Stomach (tissue), 8 donors: ENCODE measurements at regions not wholly inside any gene's neighbourhood (a gene's known extent, or its start where the extent isn't known, plus 50 kb on each side); places are given as distances from the start of the nearest gene placed in this dataset.
"Not testable (repeated sequence)": the region's sequence is repeated elsewhere in the genome, so short reads cannot be mapped to it uniquely, and the experiment has no call there.

Experiments
- DNase-seq, 2 donors: peaks; one replicate each; pipeline versions ENCODE4 v3.0.0 to v3.0.0-alpha.2; 2013 to 2019
- H3K27ac ChIP-seq, 5 donors: fragments of 200-600 bp in 4 of 5; sonication (generic) in 4 of 5; one replicate each; pipeline ENCODE4 v1.5.1; 2013 to 2019; ENCODE audit warnings: mild to moderate bottlenecking in 1 of 5, moderate library complexity in 1 of 5
- H3K27me3 ChIP-seq, 3 donors: fragments of 200-600 bp; sonication (generic); one replicate each; pipeline ENCODE4 v1.5.1; 2017 to 2019; ENCODE audit warnings: mixed run types in 1 of 3
- H3K36me3 ChIP-seq, 4 donors: fragments of 200-600 bp; sonication (generic); 1 replicate in 3 of 4; 2 replicates in 1 of 4; pipeline ENCODE4 v1.5.1; 2016 to 2019
- H3K4me1 ChIP-seq, 4 donors: fragments of 200-600 bp; sonication (generic); one replicate each; pipeline ENCODE4 v1.5.1; 2016 to 2019
- H3K4me3 ChIP-seq, 4 donors: fragments of 200-600 bp; sonication (generic) in 3 of 4; one replicate each; pipeline ENCODE4 v1.5.1; 2016 to 2019; ENCODE audit warnings: mild to moderate bottlenecking in 1 of 4
- H3K9me3 ChIP-seq, 4 donors: fragments of 200-600 bp; sonication (generic); one replicate each; pipeline ENCODE4 v1.5.1; 2016 to 2019
- EP300 ChIP-seq: sonication (generic); formaldehyde crosslinking; IDR thresholded peaks from one replicate; pipeline ENCODE4 v1.6.1; 2017; ENCODE audit warnings: antibody characterized with exemption
- POLR2A ChIP-seq, 4 donors: fragments of 450-650 bp; IDR thresholded peaks; one replicate each; pipeline ENCODE4 v1.6.1; 2016; ENCODE audit warnings: antibody characterized with exemption in 4 of 4, control low read depth in 2 of 4, mild to moderate bottlenecking in 1 of 4, moderate library complexity in 1 of 4
- POLR2AphosphoS5 ChIP-seq, 3 donors: sonication (generic); formaldehyde crosslinking; IDR thresholded peaks; one replicate each; pipeline ENCODE4 v1.6.1; 2016; ENCODE audit warnings: antibody characterized with exemption in 3 of 3
- WGBS, 5 donors: extraction: QIAGEN DNeasy Blood & Tissue Kit in 3 of 5; methylation state at CpG; one replicate each; pipeline versions ENCODE4 v1.1.5 to v1.1.7; 2013 to 2018; 5-methylcytosine and 5-hydroxymethylcytosine counted together
- intact Hi-C: fragments of 100-400 bp; cut with DNase I; formaldehyde crosslinking; loops from one replicate; pipeline ENCODE4 v1.15.1; 2023; ENCODE audit warnings: low total_unique reads
- TF ChIP-seq, protein P1 (sequence below), 7 experiments: fragments of 450-650 bp in 4 of 7; fragments of 200-600 bp in 3 of 7; sonication (generic) in 3 of 7; IDR thresholded peaks; one replicate each; pipeline ENCODE4 v1.5.1; 2016 to 2019; ENCODE audit warnings: antibody characterized with exemption in 7 of 7, control low read depth in 2 of 7, mild to moderate bottlenecking in 1 of 7
- donor health status: healthy with polysubstance abuse.
- donor health status: Bipolar disorder and iron deficiency.
- donor health status: healthy.

DNA sequence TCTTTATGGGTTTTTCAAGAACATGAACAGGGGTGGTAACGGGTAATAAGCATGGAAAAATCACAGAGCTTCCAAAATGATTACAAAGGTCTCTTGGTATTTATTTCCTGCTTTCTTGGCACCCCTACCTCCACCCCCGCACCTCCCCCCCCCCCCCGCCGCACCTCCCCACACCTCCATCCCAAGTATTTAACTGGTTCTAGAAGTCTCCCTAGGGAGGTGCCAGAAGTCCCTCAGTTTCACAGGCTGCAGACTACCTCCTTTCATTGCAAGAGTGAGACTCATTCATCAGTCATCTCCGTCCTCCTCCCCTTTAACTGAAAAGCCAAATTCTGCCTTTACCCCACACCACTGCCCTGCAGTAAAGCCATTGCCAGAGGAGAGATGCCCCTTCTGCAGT, 169.4 kb downstream of the ALDH1A2 start:
- Histone ChIP-seq H3K27me3 (no peaks in the 10 kb centered on the region), H3K27ac (no peak overlapping the region), H3K4me3 (no peak overlapping the region), H3K36me3 (no peaks in the 10 kb centered on the region), H3K4me1 (no peaks in the 10 kb centered on the region), H3K9me3 (no peaks in the 10 kb centered on the region)
- 77 to 87% (median 85%) methylated on average over 5 of the region's 5 CpGs for WGBS, 5 donors
- no peak for DNase-seq
- intact Hi-C loops, result no loop called here
- TF ChIP-seq, protein P1, sequence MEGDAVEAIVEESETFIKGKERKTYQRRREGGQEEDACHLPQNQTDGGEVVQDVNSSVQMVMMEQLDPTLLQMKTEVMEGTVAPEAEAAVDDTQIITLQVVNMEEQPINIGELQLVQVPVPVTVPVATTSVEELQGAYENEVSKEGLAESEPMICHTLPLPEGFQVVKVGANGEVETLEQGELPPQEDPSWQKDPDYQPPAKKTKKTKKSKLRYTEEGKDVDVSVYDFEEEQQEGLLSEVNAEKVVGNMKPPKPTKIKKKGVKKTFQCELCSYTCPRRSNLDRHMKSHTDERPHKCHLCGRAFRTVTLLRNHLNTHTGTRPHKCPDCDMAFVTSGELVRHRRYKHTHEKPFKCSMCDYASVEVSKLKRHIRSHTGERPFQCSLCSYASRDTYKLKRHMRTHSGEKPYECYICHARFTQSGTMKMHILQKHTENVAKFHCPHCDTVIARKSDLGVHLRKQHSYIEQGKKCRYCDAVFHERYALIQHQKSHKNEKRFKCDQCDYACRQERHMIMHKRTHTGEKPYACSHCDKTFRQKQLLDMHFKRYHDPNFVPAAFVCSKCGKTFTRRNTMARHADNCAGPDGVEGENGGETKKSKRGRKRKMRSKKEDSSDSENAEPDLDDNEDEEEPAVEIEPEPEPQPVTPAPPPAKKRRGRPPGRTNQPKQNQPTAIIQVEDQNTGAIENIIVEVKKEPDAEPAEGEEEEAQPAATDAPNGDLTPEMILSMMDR (IDR thresholded peaks at IDR 0.05), result no peak
- no peak for TF ChIP-seq POLR2AphosphoS5 (IDR thresholded peaks at IDR 0.05)

DNA sequence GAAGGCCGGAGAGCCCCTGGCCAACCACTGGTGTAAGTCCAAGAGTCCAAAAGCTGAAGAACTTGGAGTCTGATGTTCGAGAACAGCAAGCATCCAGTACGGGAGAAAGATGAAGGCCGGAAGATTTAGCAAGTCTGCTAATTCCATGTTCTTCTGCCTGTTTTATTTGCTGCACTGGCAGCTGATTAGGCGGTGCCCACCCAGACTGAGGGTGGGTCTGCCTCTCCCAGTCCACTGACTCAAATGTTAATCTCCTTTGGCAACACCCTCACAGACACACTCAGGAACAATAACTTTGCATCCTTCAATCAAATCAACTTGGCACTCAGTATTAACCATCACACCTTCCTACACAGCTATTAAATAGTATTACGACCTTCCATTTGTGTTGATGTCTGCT, 168.6 kb downstream of the ALDH1A2 start:
- H3K4me1 ChIP-seq, H3K4me3 ChIP-seq, H3K36me3 ChIP-seq, H3K9me3 ChIP-seq, DNase-seq, H3K27me3 ChIP-seq, intact Hi-C loops, H3K27ac ChIP-seq: not testable (repeated sequence)
- 90 to 96% (median 94%) methylated on average over 6 of the region's 6 CpGs for WGBS, 5 donors

DNA sequence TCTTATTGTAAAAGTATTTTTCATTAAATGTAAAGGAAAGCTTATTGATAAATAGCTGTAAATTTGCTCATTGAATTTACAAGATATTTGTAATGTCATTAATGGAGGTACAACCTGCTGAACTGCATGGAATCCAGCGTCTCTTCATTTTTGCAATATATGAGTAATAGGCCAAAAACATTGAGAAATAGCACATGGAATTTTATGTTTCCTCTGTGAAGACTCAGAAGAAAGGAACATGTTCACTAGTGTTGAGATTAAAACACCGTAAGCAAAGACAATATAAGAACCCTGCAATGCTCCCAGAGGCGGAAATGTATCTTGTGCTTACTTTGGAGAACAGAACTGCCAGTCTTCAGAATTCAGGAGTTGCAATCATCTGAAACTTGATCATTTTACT, 167.6 kb downstream of the ALDH1A2 start:
- WGBS, 5 donors, result 89 to 96% (median 95%) methylated on average over 3 of the region's 3 CpGs
- Histone ChIP-seq H3K4me3 (no peak overlapping the region), H3K4me1 (no peaks in the 10 kb centered on the region), H3K27ac (no peak overlapping the region), H3K36me3 (no peaks in the 10 kb centered on the region), H3K9me3 (no peaks in the 10 kb centered on the region), H3K27me3 (no peaks in the 10 kb centered on the region)
- TF ChIP-seq, protein P1 (IDR thresholded peaks at IDR 0.05), result no peak
- TF ChIP-seq EP300, result no peak
- TF ChIP-seq POLR2A (IDR thresholded peaks at IDR 0.05), result no peak
- TF ChIP-seq POLR2AphosphoS5 (IDR thresholded peaks at IDR 0.05), result no peak
- intact Hi-C loops, result no loop called here
- DNase-seq, result no peak

DNA sequence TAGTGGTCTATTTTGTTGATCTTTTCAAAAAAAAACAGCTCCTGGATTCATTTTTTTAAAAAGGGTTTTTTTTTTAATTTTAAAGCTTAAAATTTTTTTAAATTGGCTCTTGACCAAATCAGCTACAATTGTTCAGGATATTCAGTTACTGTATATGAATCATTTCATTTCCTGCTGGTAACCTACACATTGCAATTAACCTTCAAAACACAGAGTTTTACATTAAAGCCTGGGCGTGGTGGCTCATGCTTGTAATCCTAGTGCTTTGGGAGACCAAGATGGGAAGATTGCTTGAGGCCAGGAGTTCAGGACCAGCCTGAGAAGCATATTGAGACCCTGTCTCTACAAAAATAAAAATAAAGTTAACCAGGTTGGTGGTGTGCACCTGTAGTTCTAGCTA, 163.4 kb downstream of the ALDH1A2 start:
- intact Hi-C loops, result no loop called here
- Histone ChIP-seq H3K4me3 (no peak overlapping the region), H3K4me1 (no peaks in the 10 kb centered on the region), H3K27me3 (peaks cover 0 to 5% (median 0%) of the 10 kb centered on the region in 3 donors), H3K36me3 (no peaks in the 10 kb centered on the region), H3K9me3 (no peaks in the 10 kb centered on the region), H3K27ac (no peak overlapping the region)
- DNase-seq, result no peak
- TF ChIP-seq, protein P1 (IDR thresholded peaks at IDR 0.05), result no peak
- no peak for TF ChIP-seq EP300
- WGBS, 5 donors, result 57 to 88% (median 83%) methylated on average over 1 of the region's 1 CpG
